Astrocyte of the spinal cord (primary cell): ENCODE measurements at regions not wholly inside any gene's neighbourhood (a gene's known extent, or its start where the extent isn't known, plus 50 kb on each side); places are given as distances from the start of the nearest gene placed in this dataset.
A peak's percentile ranks its signal among the peaks of the same experiment; 100 is the strongest.
"Not testable (repeated sequence)": the region's sequence is repeated elsewhere in the genome, so short reads cannot be mapped to it uniquely, and the experiment has no call there.

Experiments used
- DNase-seq: peaks from one replicate; pipeline ENCODE4 v3.0.0; 2011; ENCODE audit warnings: low read depth, low spot score
- H3K4me3 ChIP-seq: 2 replicates; pipeline ENCODE4 v1.5.1; 2011; ENCODE audit warnings: low read depth, mild to moderate bottlenecking, low read length, moderate library complexity
- in situ Hi-C: cut with HindIII; loops from 2 replicates; pipeline ENCODE4 v1.10.0; 2017; ENCODE audit warnings: low sequenced_read_pairs

GRCh38 chr1:145495077-145495871 lies 69.9 kb upstream of the NBPF20 start:
- DNase-seq, H3K4me3 ChIP-seq, in situ Hi-C loops: not testable (repeated sequence)

- DNase-seq, in situ Hi-C loops: not testable (repeated sequence)
- H3K4me3 ChIP-seq = peak overlapping the region; percentile 15
Measured at GRCh38 chr1:145488193-145488933, 63.0 kb upstream of the NBPF20 start.

- H3K4me3 ChIP-seq = peak overlapping the region; percentile 30
- in situ Hi-C loops, DNase-seq: not testable (repeated sequence)
Measured at GRCh38 chr1:145487156-145487555, 61.8 kb upstream of the NBPF20 start.

- H3K4me3 ChIP-seq, DNase-seq, in situ Hi-C loops: not testable (repeated sequence)
Measured at GRCh38 chr1:145484257-145484656, 58.9 kb upstream of the NBPF20 start.

- H3K4me3 ChIP-seq, in situ Hi-C loops, DNase-seq: not testable (repeated sequence)
Measured at GRCh38 chr1:145482214-145482860, 56.9 kb upstream of the NBPF20 start.

GRCh38 chr1:145475962-145476361 lies 50.6 kb upstream of the NBPF20 start:
- peak overlapping the region; percentile 35 for H3K4me3 ChIP-seq
- DNase-seq, in situ Hi-C loops: not testable (repeated sequence)

- in situ Hi-C loops = not testable (repeated sequence)
- H3K4me3 ChIP-seq = peak overlapping the region; percentile 35
- DNase-seq = peak; percentile 38
Measured at GRCh38 chr1:145475369-145475915, 50.0 kb upstream of the NBPF20 start.
